ENCODE measurements at regions not wholly inside any gene's neighbourhood (a gene's known extent, or its start where the extent isn't known, plus 50 kb on each side); places are given as distances from the start of the nearest gene placed in this dataset.
"Not testable (repeated sequence)": the region's sequence is repeated elsewhere in the genome, so short reads cannot be mapped to it uniquely, and the experiment has no call there.

GRCh38 chr17:27209316-27209715 is 84.6 kb upstream of the WSB1 start:
- no peak for DNase-seq (ENCODE audit: low spot score)

- not testable (repeated sequence) for DNase-seq (ENCODE audit: low spot score)
These were observed 83.1 kb upstream of the WSB1 start for GRCh38 chr17:27210809-27211208.

GRCh38 chr17:27216836-27217235 is 77.1 kb upstream of the WSB1 start:
- DNase-seq (ENCODE audit: low spot score) = no peak

- no peak for DNase-seq (ENCODE audit: low spot score)
These were observed 76.3 kb upstream of the WSB1 start for GRCh38 chr17:27217631-27218030.

- DNase-seq (ENCODE audit: low spot score) = no peak
These were observed 75.9 kb upstream of the WSB1 start for GRCh38 chr17:27218041-27218440.

- DNase-seq (ENCODE audit: low spot score) = no peak
These were observed 75.0 kb upstream of the WSB1 start for GRCh38 chr17:27218719-27219488.

- DNase-seq (ENCODE audit: low spot score) = no peak
These were observed 71.4 kb upstream of the WSB1 start for GRCh38 chr17:27222515-27222914.

- DNase-seq (ENCODE audit: low spot score) = no peak
These were observed 69.2 kb upstream of the WSB1 start for GRCh38 chr17:27224526-27225315.

- DNase-seq (ENCODE audit: low spot score) = peak; percentile 30
These were observed 67.2 kb upstream of the WSB1 start for GRCh38 chr17:27226611-27227230.

- DNase-seq (ENCODE audit: low spot score) = no peak
These were observed 62.9 kb upstream of the WSB1 start for GRCh38 chr17:27230996-27231395.

- no peak for DNase-seq (ENCODE audit: low spot score)
These were observed 61.6 kb upstream of the WSB1 start for GRCh38 chr17:27232328-27232727.

- DNase-seq (ENCODE audit: low spot score) = no peak
These were observed 60.9 kb upstream of the WSB1 start for GRCh38 chr17:27233059-27233458.

GRCh38 chr17:27233776-27234175 is 60.1 kb upstream of the WSB1 start:
- no peak for DNase-seq (ENCODE audit: low spot score)

GRCh38 chr17:27236717-27237315 is 57.1 kb upstream of the WSB1 start:
- DNase-seq (ENCODE audit: low spot score) = peak; percentile 58

- DNase-seq (ENCODE audit: low spot score) = no peak
These were observed 56.0 kb upstream of the WSB1 start for GRCh38 chr17:27237890-27238289.

- DNase-seq (ENCODE audit: low spot score) = no peak
These were observed 54.9 kb upstream of the WSB1 start for GRCh38 chr17:27239046-27239445.

GRCh38 chr17:27239584-27239983 is 54.3 kb upstream of the WSB1 start:
- DNase-seq (ENCODE audit: low spot score) = no peak

- DNase-seq (ENCODE audit: low spot score) = no peak
These were observed 53.7 kb upstream of the WSB1 start for GRCh38 chr17:27240086-27240801.

- no peak for DNase-seq (ENCODE audit: low spot score)
These were observed 53.1 kb upstream of the WSB1 start for GRCh38 chr17:27240802-27241155.

- DNase-seq (ENCODE audit: low spot score) = no peak
These were observed 52.5 kb upstream of the WSB1 start for GRCh38 chr17:27241346-27241946.

- DNase-seq (ENCODE audit: low spot score) = no peak
These were observed 51.0 kb upstream of the WSB1 start for GRCh38 chr17:27242951-27243350.

- no peak for DNase-seq (ENCODE audit: low spot score)
These were observed 49.9 kb upstream of the WSB1 start for GRCh38 chr17:27244011-27244410.

All from SW480 (cell line).